ENCODE measurements at regions not wholly inside any gene's neighbourhood (a gene's known extent, or its start where the extent isn't known, plus 50 kb on each side); places are given as distances from the start of the nearest gene placed in this dataset.
"Not testable (repeated sequence)": the region's sequence is repeated elsewhere in the genome, so short reads cannot be mapped to it uniquely, and the experiment has no call there.

GRCh38 chr4:33989820-33990443 is 2254.4 kb downstream of the ARAP2 start:
- no peak for ATAC-seq
- DNase-seq, result no peak
- intact Hi-C loops (cut with DNase I), result no loop called here

- DNase-seq, result no peak
- ATAC-seq, result no peak
- intact Hi-C loops (cut with DNase I), result no loop called here
Measured at GRCh38 chr4:33996075-33996718, 2248.1 kb downstream of the ARAP2 start.

- intact Hi-C loops (cut with DNase I), result no loop called here
- DNase-seq (no peak), ATAC-seq (no peak)
Measured at GRCh38 chr4:33998291-33998690, 2246.0 kb downstream of the ARAP2 start.

GRCh38 chr4:34000356-34000755 is 2244.0 kb downstream of the ARAP2 start:
- DNase-seq (no peak), ATAC-seq (no peak)
- intact Hi-C loops (cut with DNase I), result no loop called here

GRCh38 chr4:34006540-34006939 is 2237.8 kb downstream of the ARAP2 start:
- ATAC-seq; DNase-seq; intact Hi-C loops (cut with DNase I): not testable (repeated sequence)

- no peak for ATAC-seq
- DNase-seq, result no peak
- intact Hi-C loops (cut with DNase I), result no loop called here
Measured at GRCh38 chr4:34009951-34010350, 2234.4 kb downstream of the ARAP2 start.

GRCh38 chr4:34010751-34011519 is 2233.4 kb downstream of the ARAP2 start:
- ATAC-seq (no peak), DNase-seq (no peak)
- intact Hi-C loops (cut with DNase I), result no loop called here

- ATAC-seq (no peak), DNase-seq (no peak)
- intact Hi-C loops (cut with DNase I), result no loop called here
Measured at GRCh38 chr4:34035225-34035624, 2209.1 kb downstream of the ARAP2 start.

GRCh38 chr4:34037280-34037679 is 2207.0 kb downstream of the ARAP2 start:
- intact Hi-C loops (cut with DNase I), result no loop called here
- DNase-seq (no peak), ATAC-seq (no peak)

- intact Hi-C loops (cut with DNase I), result no loop called here
- no peak for ATAC-seq
- DNase-seq, result no peak
Measured at GRCh38 chr4:34039766-34040165, 2204.5 kb downstream of the ARAP2 start.

GRCh38 chr4:34043131-34043530 is 2201.2 kb downstream of the ARAP2 start:
- intact Hi-C loops (cut with DNase I), result no loop called here
- ATAC-seq (no peak), DNase-seq (no peak)

- DNase-seq, result no peak
- intact Hi-C loops (cut with DNase I), result no loop called here
- peak in 1 of 2 donors; percentile 73 for ATAC-seq
Measured at GRCh38 chr4:34046580-34046979, 2197.7 kb downstream of the ARAP2 start.

GRCh38 chr4:34047363-34047762 is 2197.0 kb downstream of the ARAP2 start:
- intact Hi-C loops (cut with DNase I), result no loop called here
- ATAC-seq, result no peak
- no peak for DNase-seq

GRCh38 chr4:34066126-34066525 is 2178.2 kb downstream of the ARAP2 start:
- intact Hi-C loops (cut with DNase I), result no loop called here
- no peak for DNase-seq
- no peak for ATAC-seq

GRCh38 chr4:34091451-34091850 is 2152.9 kb downstream of the ARAP2 start:
- no peak for ATAC-seq
- intact Hi-C loops (cut with DNase I), result no loop called here
- DNase-seq, result no peak

GRCh38 chr4:34094114-34094513 is 2150.2 kb downstream of the ARAP2 start:
- no peak for DNase-seq
- ATAC-seq, result no peak
- intact Hi-C loops (cut with DNase I), result no loop called here

GRCh38 chr4:34105311-34105710 is 2139.0 kb downstream of the ARAP2 start:
- DNase-seq, result no peak
- peak in 1 of 2 donors; percentile 78 for ATAC-seq
- intact Hi-C loops (cut with DNase I), result no loop called here

- intact Hi-C loops (cut with DNase I), result no loop called here
- ATAC-seq, result no peak
- DNase-seq, result no peak
Measured at GRCh38 chr4:34108391-34108790, 2135.9 kb downstream of the ARAP2 start.

GRCh38 chr4:34112573-34112972 is 2131.7 kb downstream of the ARAP2 start:
- ATAC-seq, result no peak
- DNase-seq, result no peak
- intact Hi-C loops (cut with DNase I), result no loop called here

- intact Hi-C loops (cut with DNase I), result no loop called here
- DNase-seq (no peak), ATAC-seq (no peak)
Measured at GRCh38 chr4:34138385-34138784, 2105.9 kb downstream of the ARAP2 start.

GRCh38 chr4:34139346-34139745 is 2105.0 kb downstream of the ARAP2 start:
- DNase-seq, result no peak
- intact Hi-C loops (cut with DNase I), result no loop called here
- no peak for ATAC-seq

Measured in left cardiac atrium (tissue), 4 donors.